ENCODE measurements at regions not wholly inside any gene's neighbourhood (a gene's known extent, or its start where the extent isn't known, plus 50 kb on each side); places are given as distances from the start of the nearest gene placed in this dataset.

DNA sequence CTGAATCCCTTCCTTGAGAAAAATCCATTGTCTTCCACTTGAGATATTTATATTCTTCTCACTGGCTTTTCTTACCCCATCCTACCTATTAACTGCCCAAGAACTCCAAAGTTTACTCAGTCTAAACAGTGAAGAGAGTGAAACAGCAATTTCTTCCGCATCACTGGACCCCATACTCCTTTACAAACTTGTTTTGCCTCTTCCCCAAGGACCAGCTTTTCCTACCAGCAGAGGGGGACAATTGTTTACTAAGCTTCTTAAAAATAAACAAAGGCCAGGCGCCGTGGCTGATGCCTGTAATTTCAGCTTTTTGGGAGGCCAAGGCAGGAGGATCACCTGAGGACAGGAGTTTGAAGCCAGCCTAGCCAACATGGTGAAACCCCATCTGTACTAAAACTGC lies 52.0 kb downstream of the LRATD1 start:
- no peak for DNase-seq

DNA sequence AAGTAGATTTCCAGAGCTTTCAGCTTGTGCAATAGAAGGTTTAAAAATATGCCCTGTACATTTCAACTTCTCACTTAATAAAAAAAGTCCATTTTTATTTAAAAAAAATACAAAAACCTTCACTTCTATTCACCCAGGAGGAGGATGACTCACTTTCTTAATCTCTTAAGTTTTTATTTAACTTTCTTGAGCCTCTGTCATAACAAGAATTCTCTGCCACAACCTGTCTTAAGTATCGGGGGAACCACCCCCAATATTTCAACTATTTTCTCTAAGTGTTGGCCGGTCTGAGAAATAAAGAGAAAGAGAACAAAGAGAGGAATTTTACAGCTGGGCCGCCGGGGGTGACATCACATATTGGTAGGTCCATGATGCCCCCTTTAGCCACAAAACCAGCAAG lies 58.4 kb downstream of the LRATD1 start:
- no peak for DNase-seq

DNA sequence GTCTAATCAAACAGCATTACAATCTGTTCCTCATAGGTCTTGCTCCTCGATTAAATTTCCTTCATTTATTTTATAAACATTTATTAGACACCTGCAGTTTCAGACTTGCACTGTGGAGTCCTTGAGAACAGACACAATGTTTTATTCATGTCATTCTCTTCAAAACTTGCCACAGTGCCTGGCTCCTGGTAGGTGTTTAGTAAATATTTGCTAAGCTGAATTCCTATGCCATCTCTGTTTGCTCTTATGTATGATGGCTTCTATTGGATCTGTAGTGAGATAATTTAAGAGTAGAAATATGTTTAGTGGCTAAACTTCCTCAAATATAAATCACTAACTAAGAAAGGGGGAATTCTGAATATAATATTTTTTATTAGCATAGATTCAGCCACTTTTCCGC lies 61.4 kb downstream of the LRATD1 start:
- no peak for DNase-seq

DNA sequence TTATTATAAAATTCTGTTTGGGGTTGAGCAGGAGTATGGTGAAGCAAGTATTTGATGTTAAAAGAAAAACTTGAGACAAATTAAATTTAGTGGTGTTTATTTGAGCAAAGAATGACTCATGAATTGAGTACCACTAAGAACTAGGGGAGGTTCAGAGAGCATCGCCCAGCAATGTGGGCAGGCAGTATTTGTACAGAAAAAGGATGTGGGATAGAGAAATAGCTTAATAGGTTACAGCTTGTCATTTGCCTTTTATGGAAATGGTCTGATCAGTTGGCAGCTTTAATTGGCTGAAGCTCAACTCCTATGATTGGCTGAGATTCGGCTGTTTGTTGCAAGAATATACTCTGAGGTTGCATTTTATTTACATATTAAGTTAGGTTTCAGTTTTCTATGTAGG lies 68.2 kb downstream of the LRATD1 start:
- no peak for DNase-seq

DNA sequence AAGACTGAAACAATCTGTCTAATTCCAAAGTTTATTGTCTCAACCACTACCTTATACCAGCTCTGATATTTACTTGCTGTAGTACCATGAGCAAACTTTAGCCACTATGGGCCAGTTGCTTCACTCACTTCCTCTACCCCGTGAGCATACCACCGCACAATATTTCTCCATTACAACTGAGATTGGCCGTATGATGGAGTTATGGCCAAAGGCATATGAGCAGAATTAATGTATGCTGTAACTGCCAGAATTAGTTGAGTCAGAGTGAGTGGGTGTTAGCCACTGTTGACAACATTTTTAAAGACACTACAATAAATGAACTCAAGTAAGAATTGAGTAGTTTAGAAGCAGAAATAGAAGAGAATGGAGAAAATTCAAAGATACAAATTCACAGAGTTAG lies 69.7 kb downstream of the LRATD1 start:
- no peak for DNase-seq

DNA sequence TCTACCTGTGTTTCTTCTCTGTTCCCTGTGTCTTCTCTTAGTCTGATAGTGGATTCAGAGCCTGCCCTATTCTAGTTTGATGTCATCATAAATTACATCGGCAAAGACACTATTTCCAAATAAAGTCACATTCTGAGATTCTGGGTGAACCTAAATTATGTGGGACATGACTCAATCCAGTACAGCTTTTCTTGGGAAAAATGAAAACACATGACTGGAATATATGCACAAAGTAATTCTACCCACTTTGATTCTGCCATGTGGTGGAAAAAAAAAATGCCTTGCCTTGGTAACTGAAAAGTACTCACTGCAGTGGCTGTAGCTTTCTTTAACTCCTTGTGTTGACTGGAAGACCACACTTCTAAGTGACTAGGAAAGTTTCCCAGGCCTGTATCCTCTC lies 73.7 kb downstream of the LRATD1 start:
- no peak for DNase-seq

DNA sequence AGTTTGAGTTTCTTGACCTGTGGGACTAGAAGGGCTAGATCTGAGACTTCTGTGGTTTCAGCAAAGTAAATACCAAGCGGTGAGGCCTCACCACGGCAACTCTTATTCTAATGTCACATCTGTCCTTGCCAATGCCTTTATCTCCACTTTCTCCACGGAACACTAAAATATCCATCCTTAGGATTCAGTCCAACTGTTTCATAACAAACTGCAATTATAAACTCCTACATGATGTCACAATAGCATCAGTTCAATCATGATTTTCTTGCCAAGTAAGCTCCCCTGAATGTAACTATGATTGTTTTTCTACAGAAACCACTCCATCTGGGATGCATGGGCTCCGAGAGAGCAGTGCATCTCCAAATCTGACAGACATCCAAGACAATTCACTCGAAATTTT lies 79.6 kb downstream of the LRATD1 start:
- DNase-seq = no peak

DNA sequence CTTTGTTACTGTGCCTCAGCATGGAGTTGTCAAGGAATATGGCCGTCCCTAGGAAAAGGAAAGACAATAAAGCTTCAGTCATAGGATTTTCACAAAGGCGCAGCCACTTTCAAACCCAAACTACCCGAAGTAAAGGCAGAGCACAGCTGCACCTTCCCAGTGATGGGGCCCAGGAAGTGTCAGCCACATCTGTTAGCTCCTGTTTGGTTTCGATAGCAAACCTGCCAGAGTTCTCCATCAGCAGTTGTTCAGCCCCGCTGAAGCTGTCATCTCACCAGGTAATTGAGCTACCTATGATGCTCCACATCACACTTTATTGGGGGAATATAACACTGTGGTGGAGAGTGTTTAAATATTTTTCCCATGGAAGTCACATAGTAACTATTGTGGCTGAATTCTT lies 80.7 kb downstream of the LRATD1 start:
- DNase-seq = no peak

DNA sequence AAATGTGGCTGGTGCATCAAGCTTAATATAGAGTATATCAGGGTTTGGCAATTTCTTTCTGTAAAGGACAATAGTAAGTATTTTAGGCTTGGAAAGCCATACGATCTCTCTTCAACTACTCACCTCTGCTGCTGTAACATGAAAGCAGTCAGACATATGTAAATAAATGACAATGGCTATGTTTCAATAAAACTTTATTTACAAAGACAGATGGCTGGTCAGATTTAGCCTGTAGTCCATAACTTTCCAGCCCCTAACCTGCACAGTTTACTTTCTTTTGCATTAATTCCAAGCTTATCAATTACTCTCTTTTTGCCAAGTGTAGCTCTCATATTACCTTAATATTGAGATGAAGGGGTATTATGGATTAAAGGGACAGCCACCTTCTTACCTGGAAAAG lies 83.1 kb downstream of the LRATD1 start:
- no peak for DNase-seq

DNA sequence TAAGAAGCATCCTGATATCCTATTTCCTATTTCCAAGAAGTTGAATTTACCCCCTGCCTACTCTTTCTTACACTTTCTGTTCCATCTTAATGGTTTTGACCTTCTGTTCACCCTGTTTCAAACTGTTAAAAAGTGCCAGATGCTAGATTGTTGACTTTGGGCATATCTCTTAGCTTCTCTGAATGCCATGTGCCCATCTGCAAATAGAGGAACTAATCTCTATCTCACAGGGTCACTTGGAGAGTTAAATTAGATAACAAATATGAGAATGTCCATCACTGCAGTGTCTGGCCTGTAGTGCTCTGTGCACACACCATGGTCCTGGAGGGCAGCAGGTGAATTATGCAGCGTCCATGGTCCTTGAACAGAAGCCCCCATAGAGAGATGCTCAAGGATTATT lies 83.8 kb downstream of the LRATD1 start:
- no peak for DNase-seq

DNA sequence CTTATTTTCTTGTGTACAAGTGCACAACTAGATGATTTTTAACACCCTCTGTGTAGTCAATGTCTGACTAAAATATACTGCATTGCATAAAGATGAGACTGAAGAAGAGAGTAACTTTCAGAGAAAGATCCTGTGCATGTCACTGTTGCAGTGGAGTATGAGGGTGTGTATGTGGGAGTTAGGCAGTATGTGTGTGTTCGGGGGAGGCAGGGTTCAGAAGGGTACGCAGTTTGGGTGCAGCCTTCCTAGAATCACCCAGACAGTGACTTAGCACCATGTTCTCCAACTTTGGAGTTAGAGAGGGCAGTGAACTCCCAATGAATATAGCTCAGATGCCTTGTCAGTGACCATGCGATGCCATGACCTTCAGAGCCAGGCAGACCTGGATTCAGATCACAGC lies 84.6 kb downstream of the LRATD1 start:
- DNase-seq = no peak

DNA sequence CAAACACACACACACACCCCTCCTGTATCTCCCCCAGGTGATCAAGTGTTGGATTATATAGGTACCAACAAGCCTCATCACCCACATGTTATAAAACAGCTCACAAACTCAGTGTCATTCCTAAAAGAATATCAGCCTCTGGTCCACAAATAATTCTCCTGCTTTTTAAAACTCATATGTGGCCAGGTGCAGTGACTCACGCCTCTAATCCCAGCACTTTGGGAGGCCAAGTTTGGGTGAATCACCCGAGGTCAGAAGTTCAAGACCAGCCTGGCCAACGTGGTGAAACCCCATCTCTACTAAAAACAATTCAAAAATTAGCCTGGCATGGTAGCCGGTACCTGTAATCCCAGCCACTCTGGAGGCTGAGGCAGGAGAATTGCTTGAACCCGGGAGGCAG lies 87.8 kb downstream of the LRATD1 start:
- no peak for DNase-seq

DNA sequence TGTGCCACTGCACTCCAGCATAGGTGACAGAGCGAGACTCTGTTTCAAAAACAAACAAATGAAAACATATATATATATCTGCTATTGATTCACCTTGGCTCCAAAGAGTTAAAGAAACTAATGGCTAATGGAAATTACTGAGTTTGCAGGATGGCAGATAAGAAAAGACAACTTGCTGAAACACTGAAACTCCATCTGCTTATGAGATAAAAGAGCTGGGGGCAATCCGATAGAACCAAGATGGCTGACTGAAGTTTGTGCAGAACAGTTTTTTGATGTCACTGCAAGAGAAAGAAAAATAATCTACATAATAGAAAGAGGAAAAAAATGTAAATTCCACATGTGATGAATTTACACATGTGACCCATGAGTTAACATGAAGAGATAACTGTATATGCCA lies 88.2 kb downstream of the LRATD1 start:
- no peak for DNase-seq

DNA sequence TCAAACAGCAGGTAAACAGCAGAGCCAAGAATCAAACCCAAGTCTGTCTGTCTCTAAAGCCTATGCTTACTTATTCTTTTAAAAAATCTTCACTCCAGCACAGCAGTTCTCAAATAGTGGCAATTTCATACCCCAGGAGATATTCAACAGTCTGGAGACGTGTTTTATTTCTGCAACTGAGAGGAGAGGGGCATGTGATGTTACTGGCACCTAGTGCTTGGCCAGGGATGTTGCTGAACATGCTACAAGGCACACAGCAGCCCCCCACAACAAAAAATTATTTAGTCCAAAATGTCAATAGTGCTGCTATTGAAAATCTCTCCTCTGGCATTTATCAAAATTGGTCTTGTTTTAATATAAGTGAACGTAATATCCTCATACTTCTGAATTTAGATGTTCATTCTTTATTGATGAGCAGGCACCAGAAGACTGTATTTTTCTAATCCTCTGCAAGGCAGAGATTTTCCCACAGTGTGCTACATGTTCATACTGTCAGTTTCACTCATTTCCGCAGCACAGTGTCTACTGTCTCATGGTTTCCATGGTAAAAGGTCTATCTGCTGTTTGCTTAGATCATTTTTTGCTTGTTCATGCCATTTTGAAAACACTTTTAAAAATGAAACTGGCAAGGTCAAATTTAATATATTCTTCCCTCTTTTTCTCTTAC lies 90.5 kb downstream of the LRATD1 start:
- peak; percentile 4 for DNase-seq

DNA sequence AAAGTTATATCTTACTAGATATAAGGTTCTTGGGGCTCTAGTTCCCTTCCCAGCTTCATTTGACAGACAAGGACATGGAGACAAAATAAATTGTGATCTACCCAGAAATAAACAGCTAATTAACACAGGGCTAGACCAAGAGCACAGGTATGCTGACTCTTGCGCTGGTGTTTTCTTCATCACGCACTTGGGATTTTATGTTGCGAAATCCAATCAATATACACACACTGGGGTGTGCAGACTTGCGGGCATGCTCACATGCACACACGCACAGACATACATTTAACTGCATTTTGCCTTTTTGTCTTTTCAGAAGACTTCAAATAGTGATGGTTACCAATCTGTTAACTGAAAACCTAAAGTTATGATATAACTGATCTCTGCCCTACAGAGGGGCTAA lies 91.2 kb downstream of the LRATD1 start:
- DNase-seq = no peak

DNA sequence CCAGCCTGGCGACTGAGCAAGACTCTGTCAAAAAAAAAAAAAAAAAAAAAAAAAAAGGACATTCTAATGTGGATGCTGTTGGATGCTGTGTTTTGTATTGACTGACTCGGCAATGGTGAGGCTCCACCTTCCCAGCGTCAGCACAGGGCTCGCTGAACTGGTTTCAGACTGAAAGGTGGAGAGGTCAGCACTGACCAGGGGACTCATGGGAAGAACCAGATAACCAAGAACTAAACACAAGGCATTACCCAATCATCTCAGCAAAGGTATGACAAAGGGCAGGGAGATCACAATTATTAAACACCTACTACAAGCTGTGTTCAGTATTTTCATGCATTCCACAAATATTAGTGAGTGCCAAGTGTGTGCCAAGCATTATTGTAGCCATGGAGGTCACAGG lies 103.2 kb downstream of the LRATD1 start:
- no peak for DNase-seq

DNA sequence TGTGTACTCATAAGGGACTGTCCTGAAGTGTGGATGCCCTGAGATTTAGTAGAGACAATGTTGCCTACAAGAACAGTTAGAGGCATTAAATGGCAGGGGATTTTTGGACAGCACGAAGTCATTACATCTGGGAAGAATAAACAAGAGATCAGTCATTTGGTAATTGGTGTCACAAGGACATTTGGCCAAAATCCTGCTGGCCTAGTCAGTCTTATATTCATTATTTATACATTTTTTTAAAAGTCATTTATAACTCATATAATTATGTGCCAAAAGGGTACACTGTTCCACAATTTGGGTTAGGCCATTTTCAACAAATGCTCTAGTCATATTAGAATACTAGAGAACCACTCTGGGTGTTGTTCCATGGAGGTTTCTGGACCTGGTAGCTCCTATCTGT lies 104.7 kb downstream of the LRATD1 start:
- no peak for DNase-seq

DNA sequence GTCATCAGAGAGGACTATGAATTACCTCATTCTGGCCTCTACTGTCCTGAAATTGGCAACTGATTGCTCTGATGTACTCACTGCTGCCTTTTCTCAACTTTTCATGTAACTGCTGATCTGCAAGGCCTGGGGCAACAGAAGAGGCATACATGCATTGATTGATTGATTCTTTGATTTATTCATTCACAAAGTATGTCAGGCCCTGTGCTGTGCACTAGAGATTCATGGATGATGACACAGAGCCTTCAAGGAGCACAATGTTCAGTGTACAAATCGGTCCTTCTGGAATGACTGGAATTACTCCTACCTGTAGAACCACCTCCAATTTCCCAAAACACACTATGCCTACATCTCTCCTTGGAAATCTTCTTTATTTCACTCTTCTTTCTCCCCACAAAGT lies 111.3 kb downstream of the LRATD1 start:
- no peak for DNase-seq

DNA sequence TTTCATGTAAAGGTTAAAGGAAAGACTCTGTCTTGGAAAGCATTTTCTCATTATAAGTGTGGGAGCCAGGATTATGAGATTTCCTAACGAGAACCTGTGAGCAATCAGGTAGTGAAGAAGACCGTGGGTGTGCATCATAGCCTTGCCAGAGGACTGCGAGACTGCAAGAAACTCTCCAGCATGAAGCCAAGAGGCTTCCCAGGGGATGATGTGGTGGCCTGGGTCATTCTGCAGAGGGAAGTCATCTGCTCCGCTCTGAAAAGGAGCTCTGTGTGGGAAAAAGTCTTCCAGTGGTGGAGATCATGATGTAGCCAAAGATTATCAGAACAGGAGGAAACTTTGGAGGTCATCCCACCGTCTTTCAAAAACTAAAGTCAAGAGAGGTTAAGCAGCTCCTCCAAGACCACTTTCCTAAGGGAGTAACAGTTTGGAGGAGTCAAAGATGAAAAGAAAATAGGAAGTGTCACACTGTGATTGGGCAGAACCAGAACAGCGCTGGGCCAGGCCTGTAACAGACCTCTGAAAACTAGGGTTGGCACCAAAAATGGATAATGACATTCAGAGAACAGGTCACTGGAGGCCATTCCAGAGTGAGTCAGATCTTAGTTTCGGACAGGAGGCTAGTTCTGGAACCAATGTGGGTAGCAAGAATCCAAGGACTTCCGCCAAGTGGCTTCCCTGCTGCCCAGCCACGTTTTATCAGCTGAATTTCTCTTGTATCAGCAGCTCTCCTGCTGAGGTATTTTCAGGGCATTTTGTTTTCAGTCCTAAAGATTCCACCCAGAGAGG lies 113.0 kb downstream of the LRATD1 start:
- DNase-seq = no peak

DNA sequence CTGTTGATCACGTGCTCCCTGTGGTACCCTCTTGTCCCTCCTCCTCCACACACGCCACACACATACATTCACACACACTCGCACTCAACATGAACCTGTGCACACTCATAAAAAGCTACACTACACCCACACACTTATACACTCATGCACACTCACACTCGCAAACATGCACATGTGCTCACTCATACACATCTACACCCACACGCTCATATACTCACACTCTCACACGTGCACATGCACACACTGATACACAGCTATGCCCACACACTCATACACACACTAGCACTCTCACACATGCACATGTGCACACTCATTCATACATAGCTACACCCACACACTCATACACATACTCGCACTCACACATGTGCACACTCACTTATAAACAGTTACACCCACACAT lies 113.6 kb downstream of the LRATD1 start:
- no peak for DNase-seq

DNA sequence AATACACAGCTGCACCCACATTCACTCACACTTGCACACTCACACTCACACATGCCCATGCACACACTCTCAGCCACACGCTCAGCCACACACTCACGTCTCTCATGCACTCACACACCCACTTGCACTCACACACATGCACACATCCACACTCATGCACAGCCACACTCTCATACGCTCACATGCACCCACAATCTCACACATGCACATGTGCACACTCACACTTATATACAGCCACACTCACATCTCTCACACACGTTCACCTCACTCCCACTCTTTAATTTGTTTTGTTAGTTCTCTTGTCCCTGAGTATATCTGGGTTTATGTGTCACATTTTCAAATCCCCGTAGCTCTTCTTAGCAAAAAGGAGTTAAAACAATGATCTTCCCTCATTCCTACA lies 114.9 kb downstream of the LRATD1 start:
- DNase-seq = no peak

DNA sequence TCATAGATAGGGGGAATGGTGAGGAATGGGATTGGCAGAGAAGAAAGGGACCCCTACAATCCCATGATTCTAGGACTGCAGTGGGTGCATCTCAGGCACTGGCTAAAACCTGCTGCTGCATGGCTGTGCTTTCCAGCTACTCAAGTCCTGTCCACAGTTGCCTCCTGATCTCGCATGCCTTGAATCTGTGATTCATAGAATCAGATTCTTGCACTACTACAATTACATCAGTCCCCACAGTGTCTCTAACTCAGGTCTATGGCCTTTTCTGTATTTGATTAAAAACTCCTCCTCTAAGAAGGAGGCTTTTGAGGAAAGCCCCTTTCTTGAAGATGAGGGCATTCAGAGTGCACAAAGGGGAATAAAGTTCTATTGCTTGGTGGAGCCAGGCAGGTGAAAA lies 117.4 kb downstream of the LRATD1 start:
- peak; percentile 2 for DNase-seq

DNA sequence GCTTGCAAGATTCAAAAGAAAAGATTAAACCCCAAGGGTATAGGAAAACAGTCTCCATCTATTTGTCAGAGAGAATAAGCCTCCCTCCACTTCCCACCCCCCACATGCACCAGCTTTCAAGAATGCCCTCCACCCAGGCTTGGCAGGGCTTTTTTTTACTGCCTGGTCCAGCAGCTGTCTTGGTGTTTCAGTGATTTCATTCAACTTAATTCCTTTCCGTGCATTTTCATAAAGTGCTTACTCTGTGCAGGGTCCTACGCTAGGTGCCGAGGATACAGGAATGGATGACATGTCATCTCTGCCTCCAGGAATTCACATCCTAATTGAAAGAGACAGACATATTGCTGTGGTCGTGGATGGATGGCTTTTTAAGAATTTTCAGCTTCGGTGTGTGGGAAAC lies 117.9 kb downstream of the LRATD1 start:
- no peak for DNase-seq

DNA sequence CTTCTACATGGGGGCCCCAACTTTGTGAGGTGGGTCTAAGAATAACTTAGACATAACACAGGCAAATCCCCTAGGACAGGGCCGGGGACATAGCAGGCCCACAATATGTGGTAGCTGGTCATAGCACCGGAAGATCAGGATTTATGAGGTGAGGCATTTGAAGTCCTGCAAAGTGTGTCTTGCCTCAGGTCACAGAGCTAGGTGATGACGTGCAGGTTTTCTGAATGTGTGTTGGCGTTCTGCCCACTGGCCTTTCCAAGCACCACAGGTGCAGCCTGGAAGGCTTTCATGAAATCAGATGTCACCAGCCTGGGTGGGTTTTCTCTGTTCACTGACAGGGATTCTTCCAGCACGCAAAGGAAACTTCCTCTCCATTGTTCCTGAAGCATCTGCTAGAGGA lies 119.1 kb downstream of the LRATD1 start:
- no peak for DNase-seq

DNA sequence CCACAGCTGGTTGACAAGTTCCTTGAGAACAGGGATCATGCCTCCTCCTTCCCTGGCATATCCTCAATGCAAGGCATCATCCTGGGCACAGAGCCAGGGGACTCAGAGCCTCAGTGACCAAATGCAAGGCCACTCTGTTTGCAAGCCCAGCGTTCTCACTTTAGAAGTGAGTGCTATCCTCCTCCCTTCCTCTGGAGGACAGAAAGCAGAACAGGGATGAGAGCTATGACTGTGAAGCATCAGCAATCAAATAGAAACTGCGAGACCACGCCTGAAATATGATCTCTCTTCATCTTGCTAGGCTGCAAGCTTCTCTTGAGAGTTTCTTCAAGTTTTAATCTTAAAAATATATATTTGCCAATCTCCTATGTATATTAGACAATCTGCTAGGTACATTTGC lies 119.8 kb downstream of the LRATD1 start:
- no peak for DNase-seq
